ENCODE measurements at regions not wholly inside any gene's neighbourhood (a gene's known extent, or its start where the extent isn't known, plus 50 kb on each side); places are given as distances from the start of the nearest gene placed in this dataset.
"Not testable (repeated sequence)": the region's sequence is repeated elsewhere in the genome, so short reads cannot be mapped to it uniquely, and the experiment has no call there.

DNA sequence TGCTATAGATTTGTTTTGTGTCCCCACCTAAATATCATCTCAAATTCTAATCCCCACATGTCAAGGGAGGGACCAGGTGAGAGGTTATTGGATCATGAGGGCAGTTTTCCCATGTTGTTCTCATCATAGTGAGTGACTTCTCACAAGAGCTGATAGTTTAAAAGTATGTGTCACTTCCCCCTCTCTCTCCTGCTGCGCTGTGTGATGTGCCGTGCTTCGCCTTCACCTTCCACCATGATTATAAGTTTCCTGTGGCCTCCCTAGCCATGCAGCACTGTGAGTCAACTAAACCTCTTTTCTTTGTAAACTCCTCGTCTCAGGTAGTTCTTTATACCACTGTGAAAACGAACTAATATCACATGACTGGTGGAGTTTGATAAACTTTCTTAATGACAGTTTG lies 814.8 kb downstream of the TMEM121 start:
- not testable (repeated sequence) for DNase-seq (ENCODE audit: low read depth); H3K4me1 ChIP-seq (ENCODE audit: control insufficient read depth, insufficient read depth, low read length); H3K9ac ChIP-seq (ENCODE audit: low read length); H3K9me3 ChIP-seq (ENCODE audit: control insufficient read depth, low read length); H3K4me3 ChIP-seq (ENCODE audit: low read length); H3K36me3 ChIP-seq (ENCODE audit: control insufficient read depth, insufficient read depth, low read length, severe bottlenecking); H3K27me3 ChIP-seq (replicated peaks; ENCODE audit: control insufficient read depth, insufficient read depth, low read length)

DNA sequence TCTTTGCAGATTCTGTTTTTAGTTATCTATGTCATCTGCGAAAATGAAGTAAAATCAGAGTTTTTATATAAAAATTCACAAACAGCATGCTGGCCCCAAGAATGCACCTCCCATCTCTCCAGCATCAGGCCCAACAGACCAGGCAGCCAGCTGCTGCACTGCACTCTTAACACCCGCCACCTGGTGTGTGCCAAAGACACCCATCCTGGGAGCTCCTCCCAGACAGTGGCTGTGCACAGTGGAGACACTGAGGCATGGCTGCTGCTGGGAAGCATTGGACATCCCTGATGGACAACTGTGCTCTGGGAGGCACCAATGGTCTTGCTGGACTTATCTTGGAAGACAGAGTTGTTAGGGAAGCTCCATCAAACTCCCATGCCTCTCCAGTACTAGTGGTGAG lies 817.2 kb downstream of the TMEM121 start:
- Histone ChIP-seq H3K27me3 (replicated peaks; ENCODE audit: control insufficient read depth, insufficient read depth, low read length) (peaks cover 13% of the 10 kb centered on the region), H3K4me1 (ENCODE audit: control insufficient read depth, insufficient read depth, low read length) (no peaks in the 10 kb centered on the region), H3K36me3 (ENCODE audit: control insufficient read depth, insufficient read depth, low read length, severe bottlenecking) (no peaks in the 10 kb centered on the region), H3K9me3 (ENCODE audit: control insufficient read depth, low read length) (no peaks in the 10 kb centered on the region), H3K9ac (ENCODE audit: low read length) (no peak overlapping the region), H3K4me3 (ENCODE audit: low read length) (no peak overlapping the region)
- no peak for DNase-seq (ENCODE audit: low read depth)

DNA sequence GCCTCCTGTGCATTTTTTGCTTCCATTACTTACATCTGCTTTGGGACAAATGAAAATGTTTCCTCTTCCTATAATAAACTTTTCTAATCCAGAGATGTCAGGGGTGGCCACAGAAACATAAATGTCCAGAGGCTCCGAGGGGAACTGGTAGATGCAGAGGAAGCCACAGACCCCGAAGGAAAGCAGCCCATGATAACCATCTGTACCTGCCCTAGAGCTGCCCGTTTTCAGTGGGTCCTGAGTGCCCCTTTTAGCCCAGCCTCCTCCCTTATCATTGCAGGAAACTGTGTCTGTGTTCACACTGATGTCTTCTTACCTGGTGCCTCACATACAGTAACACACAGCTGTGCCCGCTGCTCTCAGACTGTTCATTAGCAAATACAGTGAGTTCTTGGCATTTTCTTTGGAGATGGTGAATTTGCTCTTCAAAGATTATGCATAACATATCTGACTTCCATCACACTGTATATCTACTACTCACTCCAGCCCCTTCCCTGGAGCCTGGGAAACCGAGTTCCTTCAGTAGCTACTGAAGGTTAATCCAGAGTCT lies 817.8 kb downstream of the TMEM121 start:
- DNase-seq (ENCODE audit: low read depth); H3K36me3 ChIP-seq (ENCODE audit: control insufficient read depth, insufficient read depth, low read length, severe bottlenecking); H3K9me3 ChIP-seq (ENCODE audit: control insufficient read depth, low read length); H3K4me3 ChIP-seq (ENCODE audit: low read length); H3K4me1 ChIP-seq (ENCODE audit: control insufficient read depth, insufficient read depth, low read length); H3K9ac ChIP-seq (ENCODE audit: low read length): not testable (repeated sequence)
- H3K27me3 ChIP-seq (replicated peaks; ENCODE audit: control insufficient read depth, insufficient read depth, low read length), result peaks cover 13% of the 10 kb centered on the region

DNA sequence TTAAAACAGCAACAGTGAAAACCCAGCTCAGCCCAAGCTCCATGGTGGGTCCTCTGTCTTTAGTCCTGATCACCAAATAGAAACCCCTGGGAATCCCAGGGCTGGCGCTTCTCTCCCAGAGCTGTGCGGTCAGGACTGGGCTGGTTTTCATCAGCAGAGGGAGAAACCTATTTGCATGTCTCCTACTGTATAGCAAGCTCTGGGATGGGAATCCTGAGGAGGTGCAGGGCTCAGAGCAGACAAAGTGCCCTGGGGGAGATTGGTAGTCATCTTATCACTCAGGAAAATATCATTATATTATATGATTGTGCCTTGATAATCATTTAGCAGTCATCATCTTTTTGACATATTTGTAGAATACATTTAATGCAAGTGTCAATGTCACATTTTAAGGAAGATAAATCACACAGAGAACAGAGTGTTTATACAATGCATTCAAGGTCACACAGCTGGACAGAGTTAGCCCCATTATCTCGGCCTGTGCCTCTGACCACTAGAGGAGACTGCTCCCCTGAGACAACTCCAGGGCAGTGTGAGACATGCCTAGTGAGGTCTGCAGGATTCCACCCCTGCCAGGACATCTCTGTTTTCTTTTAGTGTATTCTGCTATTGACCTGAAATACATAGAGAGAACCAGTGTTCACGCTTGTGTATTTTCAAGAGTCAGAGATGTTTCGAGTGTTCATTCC lies 818.6 kb downstream of the TMEM121 start:
- H3K9me3 ChIP-seq (ENCODE audit: control insufficient read depth, low read length), result not testable (repeated sequence)

DNA sequence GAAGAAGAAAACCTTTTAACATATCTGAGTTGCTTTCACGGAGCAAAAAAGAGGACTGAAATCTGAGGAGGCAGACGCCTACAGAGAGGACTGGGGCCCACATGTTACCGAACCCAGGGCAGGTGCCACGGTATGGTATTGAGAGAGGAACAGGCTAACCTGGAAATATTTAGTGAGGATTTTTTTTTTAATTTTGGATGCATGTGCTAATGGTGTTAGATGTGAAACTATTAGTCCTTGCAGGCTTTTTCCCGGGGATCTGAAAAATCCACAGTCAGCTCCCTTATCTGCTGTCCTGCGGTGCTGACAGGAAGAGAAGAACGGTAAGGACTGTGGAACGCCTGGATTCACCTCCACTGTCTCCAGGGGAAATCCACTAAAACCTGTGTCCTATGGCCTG lies 819.7 kb downstream of the TMEM121 start:
- Histone ChIP-seq H3K9me3 (ENCODE audit: control insufficient read depth, low read length) (no peaks in the 10 kb centered on the region), H3K9ac (ENCODE audit: low read length) (no peak overlapping the region), H3K4me1 (ENCODE audit: control insufficient read depth, insufficient read depth, low read length) (no peaks in the 10 kb centered on the region), H3K36me3 (ENCODE audit: control insufficient read depth, insufficient read depth, low read length, severe bottlenecking) (no peaks in the 10 kb centered on the region), H3K27me3 (replicated peaks; ENCODE audit: control insufficient read depth, insufficient read depth, low read length) (peaks cover 13% of the 10 kb centered on the region), H3K4me3 (ENCODE audit: low read length) (no peak overlapping the region)
- DNase-seq (ENCODE audit: low read depth), result no peak

More for the DNA sequence above, 818.6 kb downstream of the TMEM121 start:
- not testable (repeated sequence) for H3K4me3 ChIP-seq (ENCODE audit: low read length); H3K4me1 ChIP-seq (ENCODE audit: control insufficient read depth, insufficient read depth, low read length); H3K36me3 ChIP-seq (ENCODE audit: control insufficient read depth, insufficient read depth, low read length, severe bottlenecking); H3K9ac ChIP-seq (ENCODE audit: low read length); DNase-seq (ENCODE audit: low read depth)
- peaks cover 13% of the 10 kb centered on the region for H3K27me3 ChIP-seq (replicated peaks; ENCODE audit: control insufficient read depth, insufficient read depth, low read length)

DNA sequence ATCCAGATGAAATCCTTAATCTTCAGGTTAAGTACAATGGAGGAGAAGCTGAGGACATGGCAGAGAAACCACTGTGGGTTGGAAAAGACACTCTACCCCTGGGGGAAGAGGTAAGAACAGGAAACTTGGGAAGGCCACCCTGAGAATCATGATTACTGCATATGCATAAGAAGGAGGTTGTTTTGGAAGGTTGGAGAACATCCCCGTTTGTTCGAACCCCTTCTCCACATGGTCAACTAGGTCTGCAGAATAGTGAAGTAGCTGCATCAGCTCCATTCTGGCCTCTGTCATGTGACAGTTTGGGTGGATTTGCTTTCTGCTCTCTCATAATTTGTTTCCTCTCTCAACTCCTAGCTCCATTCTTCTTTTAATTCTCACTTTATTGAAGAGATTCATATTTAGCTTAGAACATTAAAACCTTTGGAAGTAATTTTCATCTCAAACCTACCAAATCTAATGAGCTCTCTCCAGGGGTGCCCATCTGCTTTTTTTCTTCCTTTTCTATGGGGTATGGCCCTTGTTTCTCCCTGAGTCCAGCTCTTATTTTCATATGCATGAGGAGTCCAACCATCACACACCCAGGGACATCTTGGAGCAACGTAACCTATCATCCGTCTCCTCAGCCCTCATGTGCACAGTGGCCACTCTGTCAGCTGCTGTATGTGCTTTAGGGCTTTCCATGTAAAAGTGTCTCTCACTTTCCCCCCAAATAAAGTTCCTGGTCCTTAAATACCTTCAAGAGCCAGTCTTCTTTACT lies 820.3 kb downstream of the TMEM121 start:
- no peaks in the 10 kb centered on the region for H3K36me3 ChIP-seq (ENCODE audit: control insufficient read depth, insufficient read depth, low read length, severe bottlenecking)
- peaks cover 19% of the 10 kb centered on the region for H3K27me3 ChIP-seq (replicated peaks; ENCODE audit: control insufficient read depth, insufficient read depth, low read length)
- H3K4me1 ChIP-seq (ENCODE audit: control insufficient read depth, insufficient read depth, low read length), result no peaks in the 10 kb centered on the region
- H3K9me3 ChIP-seq (ENCODE audit: control insufficient read depth, low read length), result no peaks in the 10 kb centered on the region
- DNase-seq (ENCODE audit: low read depth), result no peak
- no peak overlapping the region for H3K9ac ChIP-seq (ENCODE audit: low read length)
- no peak overlapping the region for H3K4me3 ChIP-seq (ENCODE audit: low read length)

DNA sequence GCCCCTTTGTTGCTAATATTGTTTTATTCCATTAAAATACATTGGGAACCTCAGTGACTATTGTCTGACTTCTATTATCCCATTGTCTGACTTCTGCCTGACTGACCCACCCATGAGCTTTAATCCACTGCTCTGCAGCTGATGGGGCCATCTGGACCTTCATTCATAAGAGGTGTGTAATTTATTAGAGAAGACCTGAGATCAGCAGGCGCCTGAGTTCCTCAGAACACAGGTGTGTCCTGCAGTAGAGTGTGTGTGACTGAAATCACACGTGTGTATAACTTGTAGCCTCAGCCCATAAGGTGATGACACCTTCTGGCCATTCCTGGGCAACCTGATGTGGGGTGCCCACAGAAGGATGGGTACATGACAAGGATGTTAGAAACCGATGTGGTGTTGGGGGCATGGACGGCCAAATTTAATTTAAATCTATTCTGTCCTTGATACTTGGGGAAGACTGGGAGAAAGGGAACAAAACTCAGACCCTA lies 821.0 kb downstream of the TMEM121 start:
- DNase-seq (ENCODE audit: low read depth), result no peak
- no peak overlapping the region for H3K9ac ChIP-seq (ENCODE audit: low read length)
- H3K27me3 ChIP-seq (replicated peaks; ENCODE audit: control insufficient read depth, insufficient read depth, low read length), result peaks cover 19% of the 10 kb centered on the region

DNA sequence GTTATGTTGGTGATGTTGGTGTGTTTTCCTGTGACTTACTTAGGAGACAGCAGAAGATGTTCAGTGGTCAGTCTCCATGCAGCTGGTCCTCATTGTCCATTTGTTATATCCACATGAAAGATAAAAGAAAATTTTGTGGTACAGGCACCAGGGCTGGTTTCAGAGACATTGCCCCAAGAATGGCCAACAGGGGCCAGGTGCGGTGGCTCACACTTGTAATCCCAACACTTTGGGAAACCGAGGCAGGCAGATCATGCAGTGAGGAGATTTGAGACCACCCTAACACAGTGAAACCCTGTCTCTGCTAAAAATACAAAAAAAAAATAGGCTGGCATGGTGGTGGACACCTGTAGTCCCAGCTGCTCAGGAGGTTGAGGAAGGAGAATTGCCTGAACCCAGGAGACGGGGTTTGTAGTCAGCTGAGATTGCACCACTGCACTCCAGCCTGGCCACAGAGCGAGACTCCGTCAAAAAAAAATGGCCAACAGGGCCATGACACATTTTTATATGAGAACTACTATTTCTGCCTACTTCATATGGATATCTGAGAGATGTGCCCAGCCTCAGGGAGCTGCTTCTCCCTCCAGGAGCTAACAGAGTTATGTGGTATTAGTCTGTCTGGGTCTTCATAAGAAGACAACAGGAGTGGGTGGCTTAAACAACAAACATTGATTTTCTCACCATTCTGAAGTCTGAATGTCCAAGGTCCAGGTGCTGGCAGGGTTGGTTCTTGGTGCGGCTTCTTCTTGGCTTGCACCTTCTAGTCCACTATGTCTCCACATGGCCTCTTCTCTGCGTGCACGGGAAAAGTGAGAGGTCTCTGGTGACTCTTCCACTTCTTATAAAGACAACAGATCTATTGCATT lies 821.7 kb downstream of the TMEM121 start:
- Histone ChIP-seq H3K36me3 (ENCODE audit: control insufficient read depth, insufficient read depth, low read length, severe bottlenecking) (no peaks in the 10 kb centered on the region), H3K4me3 (ENCODE audit: low read length) (no peak overlapping the region), H3K9ac (ENCODE audit: low read length) (no peak overlapping the region), H3K27me3 (replicated peaks; ENCODE audit: control insufficient read depth, insufficient read depth, low read length) (peaks cover 19% of the 10 kb centered on the region), H3K4me1 (ENCODE audit: control insufficient read depth, insufficient read depth, low read length) (no peaks in the 10 kb centered on the region), H3K9me3 (ENCODE audit: control insufficient read depth, low read length) (no peaks in the 10 kb centered on the region)
- DNase-seq (ENCODE audit: low read depth), result no peak

More for the DNA sequence above, 821.0 kb downstream of the TMEM121 start:
- Histone ChIP-seq H3K9me3 (ENCODE audit: control insufficient read depth, low read length) (no peaks in the 10 kb centered on the region), H3K36me3 (ENCODE audit: control insufficient read depth, insufficient read depth, low read length, severe bottlenecking) (no peaks in the 10 kb centered on the region), H3K4me1 (ENCODE audit: control insufficient read depth, insufficient read depth, low read length) (no peaks in the 10 kb centered on the region), H3K4me3 (ENCODE audit: low read length) (no peak overlapping the region)

DNA sequence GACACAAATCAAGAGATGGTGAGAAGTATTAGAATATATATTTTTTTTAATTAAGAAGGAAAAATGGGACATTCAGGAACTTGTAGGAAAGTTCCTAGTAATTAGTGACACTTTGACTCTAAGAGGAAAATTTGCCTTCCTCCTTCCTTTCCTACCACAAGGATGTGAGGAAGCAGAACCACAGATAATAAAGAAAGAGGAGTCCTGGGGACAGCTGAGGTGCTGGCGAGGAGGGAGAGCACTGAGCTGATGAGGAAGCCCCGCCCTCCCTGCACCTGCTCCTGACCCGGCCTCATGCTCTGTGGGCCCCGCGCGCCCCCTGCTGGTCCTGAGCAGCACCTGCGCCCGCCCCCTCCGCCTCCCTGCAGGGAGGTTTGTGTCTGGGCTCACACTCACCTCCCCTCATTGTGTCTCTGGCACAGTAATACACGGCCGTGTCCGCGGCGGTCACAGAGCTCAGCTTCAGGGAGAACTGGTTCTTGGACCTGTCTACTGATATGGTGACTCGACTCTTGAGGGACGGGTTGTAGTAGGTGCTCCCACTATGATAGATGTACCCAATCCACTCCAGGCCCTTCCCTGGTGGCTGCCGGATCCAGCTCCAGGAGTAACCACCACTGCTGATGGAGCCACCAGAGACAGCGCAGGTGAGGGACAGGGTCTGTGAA lies 822.6 kb downstream of the TMEM121 start:
- H3K27me3 ChIP-seq (replicated peaks; ENCODE audit: control insufficient read depth, insufficient read depth, low read length), result peaks cover 19% of the 10 kb centered on the region
- H3K36me3 ChIP-seq (ENCODE audit: control insufficient read depth, insufficient read depth, low read length, severe bottlenecking); H3K9me3 ChIP-seq (ENCODE audit: control insufficient read depth, low read length); DNase-seq (ENCODE audit: low read depth); H3K4me3 ChIP-seq (ENCODE audit: low read length); H3K4me1 ChIP-seq (ENCODE audit: control insufficient read depth, insufficient read depth, low read length); H3K9ac ChIP-seq (ENCODE audit: low read length): not testable (repeated sequence)

DNA sequence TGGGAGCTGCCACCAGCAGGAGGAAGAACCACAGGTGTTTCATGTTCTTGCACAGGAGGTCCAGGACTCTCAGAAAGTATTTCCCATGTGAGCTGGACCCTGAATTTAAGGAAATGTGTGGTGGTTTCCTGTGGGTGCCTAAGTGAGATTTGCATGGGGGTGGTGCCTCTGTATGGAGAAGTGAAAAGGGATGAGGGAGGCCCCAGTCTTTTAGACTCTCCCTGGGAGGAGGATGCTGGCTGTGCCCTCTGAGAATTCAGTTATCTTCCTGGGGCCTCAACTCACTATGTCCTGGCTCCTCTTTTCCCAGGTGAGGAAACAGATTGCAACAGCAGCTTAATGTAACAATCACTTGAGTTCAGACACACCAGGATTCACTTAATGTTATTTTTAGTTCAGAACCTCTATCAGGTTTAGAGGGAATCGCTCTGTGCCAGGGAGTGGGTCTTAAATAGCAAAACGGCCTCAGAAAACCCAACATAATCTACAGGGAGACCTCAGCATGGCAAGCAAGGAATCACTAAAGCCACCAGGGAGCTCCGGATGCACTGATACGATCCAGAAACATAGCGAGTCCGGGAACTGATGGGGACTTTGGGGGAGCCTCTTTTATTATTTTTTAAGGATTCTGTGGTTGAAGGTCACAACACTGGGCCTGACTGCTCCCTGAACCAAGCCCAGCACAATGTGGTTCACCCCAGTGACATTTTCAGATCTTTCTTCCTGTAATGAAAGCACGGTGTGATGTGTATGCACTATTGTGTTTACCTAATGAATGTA lies 823.5 kb downstream of the TMEM121 start:
- not testable (repeated sequence) for H3K4me1 ChIP-seq (ENCODE audit: control insufficient read depth, insufficient read depth, low read length); H3K9me3 ChIP-seq (ENCODE audit: control insufficient read depth, low read length)

More for the DNA sequence above, 823.5 kb downstream of the TMEM121 start:
- H3K9ac ChIP-seq (ENCODE audit: low read length); DNase-seq (ENCODE audit: low read depth); H3K4me3 ChIP-seq (ENCODE audit: low read length); H3K36me3 ChIP-seq (ENCODE audit: control insufficient read depth, insufficient read depth, low read length, severe bottlenecking): not testable (repeated sequence)
- peaks cover 16% of the 10 kb centered on the region for H3K27me3 ChIP-seq (replicated peaks; ENCODE audit: control insufficient read depth, insufficient read depth, low read length)
